Effector memory CD8-positive, alpha-beta T cell (primary cell): ENCODE measurements at regions not wholly inside any gene's neighbourhood (a gene's known extent, or its start where the extent isn't known, plus 50 kb on each side); places are given as distances from the start of the nearest gene placed in this dataset.
"Not testable (repeated sequence)": the region's sequence is repeated elsewhere in the genome, so short reads cannot be mapped to it uniquely, and the experiment has no call there.

Experiments
- ATAC-seq: fragments of 150-1000 bp; cut with Tn5 transposase; replicated peaks from 2 replicates; pipeline ENCODE4 v1.10.0; 2021; ENCODE audit warnings: mild to moderate bottlenecking, moderate library complexity
- DNase-seq, 3 experiments: peaks; one replicate each; pipeline ENCODE4 v3.0.0; 2021
- H3K27ac Mint-ChIP-seq, 2 donors: one replicate each; pipeline ENCODE4 v1.8.0; 2022; ENCODE audit warnings: mild to moderate bottlenecking in 2 of 2, mixed read lengths in 2 of 2, moderate library complexity in 2 of 2
- H3K27me3 Mint-ChIP-seq, 2 donors: one replicate each; pipeline ENCODE4 v1.8.0; 2022; ENCODE audit warnings: mixed read lengths in 2 of 2
- H3K36me3 Mint-ChIP-seq: one replicate; pipeline ENCODE4 v1.8.0; 2022; ENCODE audit warnings: mild to moderate bottlenecking, moderate library complexity, mixed read lengths; ENCODE audit not compliant: insufficient read depth
- H3K4me1 Mint-ChIP-seq, 2 donors: one replicate each; pipeline ENCODE4 v1.8.0; 2022; ENCODE audit warnings: low read depth in 2 of 2, mixed read lengths in 2 of 2
- H3K4me3 Mint-ChIP-seq, 2 donors: one replicate each; pipeline ENCODE4 v1.8.0; 2022; ENCODE audit warnings: mild to moderate bottlenecking in 2 of 2, mixed read lengths in 2 of 2, moderate library complexity in 2 of 2
- H3K9me3 Mint-ChIP-seq, 2 donors: one replicate each; pipeline ENCODE4 v1.8.0; 2022; ENCODE audit warnings: mixed read lengths in 2 of 2

GRCh38 chr10:131576341-131577177 is 265.0 kb upstream of the TCERG1L start:
- no peak for ATAC-seq
- Mint-ChIP-seq H3K4me3 (no peak overlapping the region), H3K27ac (no peak overlapping the region), H3K9me3 (peaks cover 0 to 7% of the 10 kb centered on the region in 2 donors), H3K4me1 (no peaks in the 10 kb centered on the region), H3K36me3 (no peaks in the 10 kb centered on the region), H3K27me3 (no peaks in the 10 kb centered on the region)
- no peak for DNase-seq

GRCh38 chr10:131577178-131577555 is 265.6 kb upstream of the TCERG1L start:
- Mint-ChIP-seq H3K27me3 (no peaks in the 10 kb centered on the region), H3K36me3 (no peaks in the 10 kb centered on the region), H3K4me1 (no peaks in the 10 kb centered on the region), H3K27ac (no peak overlapping the region), H3K4me3 (no peak overlapping the region), H3K9me3 (peaks cover 0 to 7% of the 10 kb centered on the region in 2 donors)
- DNase-seq (no peak), ATAC-seq (no peak)

DNA sequence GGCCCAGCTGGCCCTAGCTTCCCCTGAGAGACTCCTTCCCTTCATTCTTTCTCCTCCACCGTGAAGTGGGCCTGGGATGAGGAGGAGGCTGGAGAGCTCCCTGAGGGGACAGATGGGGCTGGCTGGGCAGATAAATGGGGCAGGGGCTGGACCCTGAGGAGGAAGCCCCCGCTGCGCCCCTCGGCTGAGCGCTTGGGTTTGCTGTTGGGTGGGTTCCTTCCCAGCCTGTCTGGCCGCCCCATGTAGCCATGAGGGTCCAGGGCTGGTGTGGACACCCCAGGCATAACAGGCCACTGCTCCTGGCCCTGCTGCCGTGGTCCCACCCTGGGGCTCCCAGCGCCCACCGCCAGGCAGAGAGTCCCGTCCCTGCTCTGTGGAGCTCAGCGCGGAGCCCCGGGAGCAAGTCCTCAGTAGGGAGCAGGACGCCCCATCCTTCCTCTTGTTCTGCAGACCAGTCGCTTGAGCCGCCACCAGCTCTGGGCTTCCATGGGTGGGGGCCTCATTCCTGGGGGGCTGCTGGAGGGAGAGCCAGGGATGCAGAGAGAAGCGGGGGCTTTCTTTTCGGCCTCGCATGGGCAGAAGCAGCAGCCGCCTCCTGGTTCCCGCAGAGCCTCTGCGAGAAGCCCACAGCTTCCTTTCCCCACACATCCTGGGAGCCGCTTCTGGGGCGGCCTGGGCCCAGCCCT is 266.4 kb upstream of the TCERG1L start:
- H3K4me1 Mint-ChIP-seq: no peaks in the 10 kb centered on the region
- H3K9me3 Mint-ChIP-seq: peaks cover 0 to 7% of the 10 kb centered on the region in 2 donors
- no peaks in the 10 kb centered on the region for H3K36me3 Mint-ChIP-seq
- no peaks in the 10 kb centered on the region for H3K27me3 Mint-ChIP-seq
- no peak for ATAC-seq
- DNase-seq: no peak
- H3K27ac Mint-ChIP-seq: no peak overlapping the region
- H3K4me3 Mint-ChIP-seq: no peak overlapping the region

- DNase-seq (no peak), ATAC-seq (no peak)
- H3K27ac Mint-ChIP-seq: no peak overlapping the region
- no peak overlapping the region for H3K4me3 Mint-ChIP-seq
- H3K4me1 Mint-ChIP-seq: no peaks in the 10 kb centered on the region
- H3K27me3 Mint-ChIP-seq: no peaks in the 10 kb centered on the region
- H3K36me3 Mint-ChIP-seq: no peaks in the 10 kb centered on the region
- H3K9me3 Mint-ChIP-seq: peaks cover 0 to 7% of the 10 kb centered on the region in 2 donors
These were observed 267.0 kb upstream of the TCERG1L start for GRCh38 chr10:131578472-131578970.

DNA sequence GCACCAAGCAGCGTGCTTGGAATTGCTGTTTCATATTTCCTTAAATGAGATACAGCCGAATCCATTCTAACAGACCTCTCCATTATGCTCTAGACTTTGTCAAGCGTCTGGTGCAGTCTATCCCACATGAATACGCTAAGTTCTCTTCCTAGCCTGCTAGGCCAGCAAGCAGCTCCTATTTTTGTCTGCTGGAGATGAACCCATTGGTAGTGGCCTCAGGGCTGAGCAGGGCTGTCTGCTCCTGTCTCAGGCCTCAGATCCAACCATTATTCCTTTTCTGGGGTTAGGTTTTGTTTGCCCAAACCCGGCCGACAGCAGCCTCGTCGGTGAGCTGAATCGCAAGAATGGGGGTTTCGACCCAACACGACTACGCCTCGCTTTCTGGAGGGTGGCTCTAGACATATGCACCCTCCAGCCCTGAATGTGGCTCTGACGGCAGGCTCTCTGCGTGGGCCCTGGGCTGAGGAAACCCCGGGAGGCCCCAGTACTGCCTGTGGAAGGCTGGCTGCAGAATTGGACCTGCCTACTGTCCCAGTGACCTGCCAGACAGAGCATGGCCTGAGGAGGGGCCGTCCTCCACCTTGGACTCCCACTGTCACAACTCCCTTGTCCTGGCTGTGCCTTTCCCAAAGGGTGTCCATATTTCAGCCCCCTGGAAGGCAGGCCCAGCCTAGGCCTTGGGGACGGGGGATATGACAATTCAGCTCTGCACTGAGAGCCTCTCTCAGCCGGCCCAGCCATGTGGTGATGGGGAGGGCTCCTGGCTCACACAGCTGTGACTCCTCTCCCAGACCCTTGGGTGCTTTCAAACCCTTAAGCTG is 267.9 kb upstream of the TCERG1L start:
- H3K27me3 Mint-ChIP-seq: no peaks in the 10 kb centered on the region
- no peak overlapping the region for H3K27ac Mint-ChIP-seq
- H3K4me3 Mint-ChIP-seq: no peak overlapping the region
- no peak for ATAC-seq
- no peaks in the 10 kb centered on the region for H3K36me3 Mint-ChIP-seq
- H3K4me1 Mint-ChIP-seq: no peaks in the 10 kb centered on the region
- peaks cover 0 to 7% of the 10 kb centered on the region in 2 donors for H3K9me3 Mint-ChIP-seq
- DNase-seq: no peak

- Mint-ChIP-seq H3K27me3 (peaks cover 0 to under 1% of the 10 kb centered on the region in 2 donors), H3K27ac (no peak overlapping the region), H3K9me3 (peaks cover 0 to 7% of the 10 kb centered on the region in 2 donors), H3K4me3 (no peak overlapping the region), H3K36me3 (no peaks in the 10 kb centered on the region), H3K4me1 (no peaks in the 10 kb centered on the region)
- DNase-seq (no peak), ATAC-seq (no peak)
These were observed 268.6 kb upstream of the TCERG1L start for GRCh38 chr10:131580076-131580652.

DNA sequence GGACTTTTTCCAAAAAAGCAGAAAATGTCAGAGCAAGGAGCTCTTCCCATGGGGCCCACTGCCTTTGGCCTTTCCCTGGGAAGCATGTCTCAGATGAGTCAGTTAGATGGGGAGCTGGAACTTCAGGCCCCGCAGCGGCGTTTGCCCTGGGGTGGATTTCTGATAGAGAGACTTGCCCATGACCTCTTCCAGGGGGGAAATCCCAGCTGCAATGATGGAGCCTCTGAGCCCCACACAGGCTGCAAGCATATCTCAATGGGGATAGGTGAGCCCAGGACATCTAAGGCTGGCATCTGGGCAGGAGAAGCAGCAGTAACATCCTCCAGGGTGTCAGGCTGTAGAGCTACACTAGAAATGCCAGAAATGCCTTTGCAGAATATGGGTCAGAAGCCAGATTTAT is 269.2 kb upstream of the TCERG1L start:
- Mint-ChIP-seq H3K4me3 (no peak overlapping the region), H3K27me3 (peaks cover 4 to 6% of the 10 kb centered on the region in 2 donors), H3K27ac (no peak overlapping the region), H3K36me3 (no peaks in the 10 kb centered on the region), H3K4me1 (no peaks in the 10 kb centered on the region), H3K9me3 (peaks cover 2 to 7% of the 10 kb centered on the region in 2 donors)
- ATAC-seq (no peak), DNase-seq (no peak)

- peaks cover 6 to 15% of the 10 kb centered on the region in 2 donors for H3K27me3 Mint-ChIP-seq
- H3K4me1 Mint-ChIP-seq, H3K4me3 Mint-ChIP-seq, H3K36me3 Mint-ChIP-seq, DNase-seq, H3K9me3 Mint-ChIP-seq, H3K27ac Mint-ChIP-seq, ATAC-seq: not testable (repeated sequence)
These were observed 270.0 kb upstream of the TCERG1L start for GRCh38 chr10:131581547-131581946.

GRCh38 chr10:131584287-131584686 is 272.8 kb upstream of the TCERG1L start:
- H3K4me3 Mint-ChIP-seq: no peak overlapping the region

DNA sequence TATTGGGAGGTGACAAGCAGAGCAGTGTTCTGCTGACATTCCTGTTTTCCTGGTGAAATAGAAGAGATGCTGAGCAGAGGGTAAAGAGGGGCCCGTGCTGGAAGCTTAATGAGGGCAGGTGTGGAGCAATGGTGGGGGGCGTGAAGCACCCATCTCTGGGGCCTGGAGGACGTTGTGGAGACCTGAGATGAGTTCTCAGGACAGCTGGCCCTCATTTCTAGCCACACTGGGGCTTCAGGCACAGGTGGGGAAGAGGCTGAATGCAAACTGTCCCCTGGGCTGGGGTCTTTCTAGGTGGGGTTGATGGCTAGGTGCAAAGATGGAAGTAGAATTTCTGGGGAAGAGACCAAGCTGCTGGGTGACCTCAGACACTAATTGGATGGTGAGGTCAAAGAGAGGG is 274.2 kb upstream of the TCERG1L start:
- no peak overlapping the region for H3K27ac Mint-ChIP-seq

More at GRCh38 chr10:131584287-131584686, 272.8 kb upstream of the TCERG1L start:
- H3K36me3 Mint-ChIP-seq: no peaks in the 10 kb centered on the region
- no peak for ATAC-seq
- H3K4me1 Mint-ChIP-seq: no peaks in the 10 kb centered on the region
- H3K9me3 Mint-ChIP-seq: peaks cover 3 to 7% of the 10 kb centered on the region in 2 donors
- no peak overlapping the region for H3K27ac Mint-ChIP-seq
- H3K27me3 Mint-ChIP-seq: peaks cover 6 to 21% of the 10 kb centered on the region in 2 donors
- no peak for DNase-seq

GRCh38 chr10:131586958-131587357 is 275.4 kb upstream of the TCERG1L start:
- Mint-ChIP-seq H3K36me3 (no peaks in the 10 kb centered on the region), H3K4me1 (no peaks in the 10 kb centered on the region), H3K9me3 (peaks cover 3 to 7% of the 10 kb centered on the region in 2 donors), H3K27me3 (peaks cover 6 to 21% of the 10 kb centered on the region in 2 donors), H3K27ac (no peak overlapping the region), H3K4me3 (no peak overlapping the region)
- DNase-seq (no peak), ATAC-seq (no peak)

More for the DNA sequence above, 274.2 kb upstream of the TCERG1L start:
- DNase-seq (no peak), ATAC-seq (no peak)
- H3K4me3 Mint-ChIP-seq: no peak overlapping the region
- H3K9me3 Mint-ChIP-seq: peaks cover 3 to 7% of the 10 kb centered on the region in 2 donors
- no peaks in the 10 kb centered on the region for H3K4me1 Mint-ChIP-seq
- peaks cover 6 to 21% of the 10 kb centered on the region in 2 donors for H3K27me3 Mint-ChIP-seq
- no peaks in the 10 kb centered on the region for H3K36me3 Mint-ChIP-seq

- H3K27ac Mint-ChIP-seq: no peak overlapping the region
- H3K9me3 Mint-ChIP-seq: peaks cover 3 to 7% of the 10 kb centered on the region in 2 donors
- ATAC-seq (no peak), DNase-seq (no peak)
- peaks cover 6 to 21% of the 10 kb centered on the region in 2 donors for H3K27me3 Mint-ChIP-seq
- H3K36me3 Mint-ChIP-seq: no peaks in the 10 kb centered on the region
- H3K4me3 Mint-ChIP-seq: no peak overlapping the region
- no peaks in the 10 kb centered on the region for H3K4me1 Mint-ChIP-seq
These were observed 276.6 kb upstream of the TCERG1L start for GRCh38 chr10:131587976-131588680.
